ENCODE measurements at regions not wholly inside any gene's neighbourhood (a gene's known extent, or its start where the extent isn't known, plus 50 kb on each side); places are given as distances from the start of the nearest gene placed in this dataset.

GRCh38 chr1:222924136-222924706, 109.4 kb downstream of the DISP1 start:
- TF ChIP-seq, protein P1, sequence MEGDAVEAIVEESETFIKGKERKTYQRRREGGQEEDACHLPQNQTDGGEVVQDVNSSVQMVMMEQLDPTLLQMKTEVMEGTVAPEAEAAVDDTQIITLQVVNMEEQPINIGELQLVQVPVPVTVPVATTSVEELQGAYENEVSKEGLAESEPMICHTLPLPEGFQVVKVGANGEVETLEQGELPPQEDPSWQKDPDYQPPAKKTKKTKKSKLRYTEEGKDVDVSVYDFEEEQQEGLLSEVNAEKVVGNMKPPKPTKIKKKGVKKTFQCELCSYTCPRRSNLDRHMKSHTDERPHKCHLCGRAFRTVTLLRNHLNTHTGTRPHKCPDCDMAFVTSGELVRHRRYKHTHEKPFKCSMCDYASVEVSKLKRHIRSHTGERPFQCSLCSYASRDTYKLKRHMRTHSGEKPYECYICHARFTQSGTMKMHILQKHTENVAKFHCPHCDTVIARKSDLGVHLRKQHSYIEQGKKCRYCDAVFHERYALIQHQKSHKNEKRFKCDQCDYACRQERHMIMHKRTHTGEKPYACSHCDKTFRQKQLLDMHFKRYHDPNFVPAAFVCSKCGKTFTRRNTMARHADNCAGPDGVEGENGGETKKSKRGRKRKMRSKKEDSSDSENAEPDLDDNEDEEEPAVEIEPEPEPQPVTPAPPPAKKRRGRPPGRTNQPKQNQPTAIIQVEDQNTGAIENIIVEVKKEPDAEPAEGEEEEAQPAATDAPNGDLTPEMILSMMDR (IDR thresholded peaks at IDR 0.05; ENCODE audit: borderline replicate concordance, control extremely low read depth, extremely low read depth, insufficient read depth, missing control alignments): no peak
- DNase-seq (ENCODE audit: low spot score): no peak
- in situ Hi-C loops (cut with MboI; ENCODE audit: low sequenced_read_pairs, unreplicated experiment): no loop called here

GRCh38 chr1:222926566-222926965, 111.7 kb downstream of the DISP1 start:
- TF ChIP-seq, protein P1 (IDR thresholded peaks at IDR 0.05; ENCODE audit: borderline replicate concordance, control extremely low read depth, extremely low read depth, insufficient read depth, missing control alignments): no peak
- no peak for DNase-seq (ENCODE audit: low spot score)
- in situ Hi-C loops (cut with MboI; ENCODE audit: low sequenced_read_pairs, unreplicated experiment): no loop called here

- TF ChIP-seq, protein P1 (IDR thresholded peaks at IDR 0.05; ENCODE audit: borderline replicate concordance, control extremely low read depth, extremely low read depth, insufficient read depth, missing control alignments): no peak
- in situ Hi-C loops (cut with MboI; ENCODE audit: low sequenced_read_pairs, unreplicated experiment): no loop called here
- no peak for DNase-seq (ENCODE audit: low spot score)
Measured at GRCh38 chr1:222927031-222927430, 112.2 kb downstream of the DISP1 start.

- in situ Hi-C loops (cut with MboI; ENCODE audit: low sequenced_read_pairs, unreplicated experiment): no loop called here
- TF ChIP-seq, protein P1 (IDR thresholded peaks at IDR 0.05; ENCODE audit: borderline replicate concordance, control extremely low read depth, extremely low read depth, insufficient read depth, missing control alignments): no peak
- DNase-seq (ENCODE audit: low spot score): no peak
Measured at GRCh38 chr1:222928212-222928611, 113.4 kb downstream of the DISP1 start.

DNA sequence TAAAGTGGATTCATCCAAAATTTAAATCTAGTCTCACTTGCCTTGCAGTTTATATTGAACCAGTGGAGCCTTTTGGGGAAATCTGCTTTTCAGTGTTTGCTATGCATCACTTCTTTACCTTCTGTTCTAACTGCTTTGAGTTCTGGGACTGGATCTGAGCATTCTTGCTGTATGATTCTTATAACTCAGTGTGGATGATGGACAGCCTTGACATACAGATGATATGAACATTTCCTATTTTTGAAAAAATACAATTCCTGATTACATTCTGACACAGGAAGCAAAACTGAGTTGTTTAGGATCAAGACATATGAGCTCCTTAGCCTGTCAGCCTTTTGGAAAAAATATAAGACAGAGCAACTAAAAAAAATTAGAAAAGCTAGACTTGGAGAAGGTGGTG, 115.2 kb downstream of the DISP1 start:
- in situ Hi-C loops (cut with MboI; ENCODE audit: low sequenced_read_pairs, unreplicated experiment): no loop called here
- no peak for DNase-seq (ENCODE audit: low spot score)
- TF ChIP-seq, protein P1 (IDR thresholded peaks at IDR 0.05; ENCODE audit: borderline replicate concordance, control extremely low read depth, extremely low read depth, insufficient read depth, missing control alignments): no peak

GRCh38 chr1:222931023-222931422, 116.2 kb downstream of the DISP1 start:
- no peak for DNase-seq (ENCODE audit: low spot score)
- in situ Hi-C loops (cut with MboI; ENCODE audit: low sequenced_read_pairs, unreplicated experiment): no loop called here
- TF ChIP-seq, protein P1 (IDR thresholded peaks at IDR 0.05; ENCODE audit: borderline replicate concordance, control extremely low read depth, extremely low read depth, insufficient read depth, missing control alignments): no peak
